Eye (tissue), 1 donor: ENCODE measurements at regions not wholly inside any gene's neighbourhood (a gene's known extent, or its start where the extent isn't known, plus 50 kb on each side); places are given as distances from the start of the nearest gene placed in this dataset.

Experiments
- DNase-seq: peaks from one replicate; pipeline ENCODE4 v3.0.0-alpha.2; 2015

DNA sequence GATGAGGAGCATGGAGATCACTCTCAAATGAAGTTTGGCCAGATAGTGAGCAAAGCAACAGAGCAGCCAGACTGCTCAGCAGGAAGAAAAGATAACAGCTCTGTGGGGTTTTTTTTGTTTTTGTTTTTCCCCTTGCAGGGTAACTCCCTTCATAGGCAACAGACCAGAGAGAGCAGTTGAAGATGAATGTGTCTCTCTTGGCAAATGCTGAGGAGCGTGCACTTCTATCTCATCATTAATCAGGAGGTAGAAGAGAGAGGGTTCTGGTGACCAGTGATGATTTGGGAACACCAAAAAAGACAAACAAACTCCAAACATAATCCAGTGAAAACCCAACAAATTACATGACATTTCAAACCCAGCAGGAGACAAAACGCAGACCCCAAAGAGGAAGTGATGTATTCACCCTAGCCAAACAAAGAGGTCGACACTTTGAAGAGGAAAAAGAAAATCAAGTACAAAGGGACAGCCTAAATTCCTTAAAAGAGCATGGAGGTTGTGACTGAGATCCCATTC, 66.2 kb upstream of the RREB1 start:
- DNase-seq = no peak

DNA sequence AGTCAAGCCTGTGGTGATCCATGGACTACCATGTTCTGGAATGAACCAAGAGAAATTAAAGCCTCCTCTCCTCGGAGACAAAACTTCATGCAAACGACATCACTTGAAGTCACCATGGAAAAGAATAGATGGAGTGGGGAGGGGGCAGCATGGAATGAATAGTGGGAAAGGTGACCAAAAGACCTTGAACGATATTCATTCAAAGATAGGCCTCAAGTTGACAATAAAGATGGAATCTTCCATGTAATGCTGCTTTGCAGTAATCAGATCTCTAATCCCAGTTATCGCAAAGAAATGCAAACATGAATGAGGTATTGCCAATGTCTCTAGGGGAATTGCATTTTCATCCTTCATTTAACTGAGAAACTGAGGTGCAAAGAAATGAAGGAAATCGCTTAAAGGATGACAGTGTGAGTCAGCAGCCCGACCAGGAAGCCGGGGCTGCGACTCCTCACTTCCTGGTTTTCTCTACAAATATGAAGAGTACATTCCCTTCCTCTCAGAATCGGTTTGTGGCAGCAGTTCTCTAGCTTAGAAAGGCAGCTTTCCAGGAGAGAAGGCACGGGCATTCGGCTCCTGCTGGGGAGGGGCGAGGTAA, 65.6 kb upstream of the RREB1 start:
- no peak for DNase-seq

DNA sequence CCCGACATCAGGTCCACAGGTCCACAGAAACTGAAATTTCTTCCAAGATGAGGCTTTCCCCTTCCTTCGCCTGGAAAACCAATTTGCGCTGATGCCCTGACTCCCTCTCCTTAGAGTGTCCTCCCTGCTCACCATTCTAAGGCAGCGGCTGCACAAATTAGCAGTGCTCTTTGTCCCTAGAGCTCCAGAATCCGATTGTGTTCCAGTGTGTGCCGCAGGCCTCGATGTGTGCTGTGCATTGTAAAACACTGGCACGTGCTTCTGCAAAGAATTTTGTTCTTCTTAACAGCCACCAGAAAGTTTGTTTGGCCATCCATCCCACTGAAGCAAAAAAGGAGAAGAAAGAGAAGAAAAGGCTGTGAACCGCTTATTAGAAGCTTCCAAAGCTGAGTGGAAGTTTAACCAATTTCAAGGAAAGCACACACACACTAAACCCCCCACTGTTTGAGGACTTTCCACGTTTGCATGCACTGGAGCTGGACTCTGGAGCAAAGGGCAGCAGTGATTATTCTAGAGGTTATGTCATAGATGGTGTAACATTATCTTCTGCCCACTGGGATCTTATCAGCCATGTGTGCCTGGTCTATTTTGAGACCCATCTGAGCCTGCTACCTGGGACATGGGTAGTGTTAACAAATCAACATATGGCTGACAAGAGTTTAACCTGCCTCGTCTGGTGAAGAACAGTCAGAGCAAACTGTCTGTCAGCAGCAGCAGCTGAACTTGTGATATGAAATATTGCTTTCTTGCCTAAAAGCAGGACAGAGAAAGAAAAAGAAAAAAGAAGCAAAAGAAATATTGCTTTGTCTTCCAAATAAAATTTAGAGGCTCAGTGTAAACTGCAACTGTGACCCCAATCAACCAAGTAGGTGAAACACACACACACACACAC, 64.9 kb upstream of the RREB1 start:
- peak; percentile 64 for DNase-seq

DNA sequence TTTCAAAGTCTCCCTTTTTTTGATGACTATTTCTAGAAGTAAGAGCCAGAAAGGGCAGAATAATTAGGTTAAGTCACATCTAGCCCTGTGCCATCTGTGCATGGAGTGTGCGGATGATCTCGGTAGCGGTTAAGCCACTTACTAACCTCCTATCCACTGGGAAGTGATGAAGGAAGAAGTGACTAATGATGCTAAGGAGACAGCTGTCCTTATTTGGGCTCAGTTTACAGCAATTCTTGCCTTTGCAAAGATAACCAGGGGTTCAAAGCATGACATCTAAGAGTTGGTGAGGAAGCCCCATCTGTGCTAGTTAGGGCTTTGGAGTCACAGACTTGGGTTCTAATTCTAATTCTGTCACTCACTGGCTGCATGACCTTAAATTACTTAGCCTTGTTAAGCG, 62.4 kb upstream of the RREB1 start:
- DNase-seq = no peak

DNA sequence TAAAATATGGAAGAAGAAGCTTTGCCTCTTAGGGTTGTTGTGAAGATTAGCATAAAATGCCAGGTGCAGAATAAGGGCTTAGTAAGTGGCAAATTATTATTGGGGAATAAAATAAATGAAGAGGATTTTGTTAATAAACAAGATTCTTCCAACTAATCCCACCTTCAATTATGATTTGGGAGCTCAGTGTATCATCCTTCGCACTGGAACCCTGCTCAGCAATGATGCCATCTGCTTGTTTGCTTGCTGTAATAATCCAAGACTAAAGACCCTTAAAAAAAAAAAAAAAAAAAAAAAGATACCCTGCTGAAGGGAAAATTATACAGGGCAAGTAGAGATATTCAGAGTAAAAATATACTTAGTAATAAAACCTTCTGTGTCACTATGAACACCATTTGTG, 62.0 kb upstream of the RREB1 start:
- DNase-seq = no peak

DNA sequence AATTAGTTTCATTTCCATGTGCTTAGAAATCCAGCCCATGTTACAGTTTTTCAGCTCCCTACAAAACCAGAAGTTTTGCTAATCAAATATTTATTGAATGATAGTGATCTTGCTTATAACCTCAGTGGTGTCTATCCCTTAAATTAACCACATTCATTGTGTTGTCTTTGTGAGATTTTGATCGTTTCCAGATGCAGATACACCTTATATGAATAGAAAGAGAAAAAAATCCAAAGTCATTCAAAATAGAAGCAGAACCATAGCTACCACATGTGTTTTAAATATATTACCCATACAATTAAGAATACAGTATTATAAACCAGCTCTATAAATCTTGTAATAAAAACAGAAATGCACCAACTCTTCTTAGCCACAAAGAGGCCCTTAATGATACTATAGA, 60.6 kb upstream of the RREB1 start:
- DNase-seq = no peak

DNA sequence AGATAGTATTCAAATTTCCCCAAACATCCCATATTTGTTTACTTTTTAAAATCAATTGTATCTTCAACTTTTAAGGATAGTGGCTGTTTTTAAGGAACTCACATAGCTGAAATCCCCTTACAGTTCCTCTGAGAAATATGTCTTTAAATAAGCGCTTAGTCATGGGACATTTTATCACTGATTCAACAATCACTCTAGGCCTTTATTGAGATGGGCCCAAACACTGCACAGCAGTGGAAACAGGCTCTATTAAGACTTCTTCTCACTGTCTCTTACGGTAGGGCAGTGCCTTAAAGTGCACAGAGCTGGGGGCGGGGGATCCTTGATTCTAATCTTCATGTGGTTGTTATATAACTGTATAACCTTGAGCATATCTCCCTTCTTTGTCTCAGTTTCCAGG, 59.8 kb upstream of the RREB1 start:
- DNase-seq = no peak

DNA sequence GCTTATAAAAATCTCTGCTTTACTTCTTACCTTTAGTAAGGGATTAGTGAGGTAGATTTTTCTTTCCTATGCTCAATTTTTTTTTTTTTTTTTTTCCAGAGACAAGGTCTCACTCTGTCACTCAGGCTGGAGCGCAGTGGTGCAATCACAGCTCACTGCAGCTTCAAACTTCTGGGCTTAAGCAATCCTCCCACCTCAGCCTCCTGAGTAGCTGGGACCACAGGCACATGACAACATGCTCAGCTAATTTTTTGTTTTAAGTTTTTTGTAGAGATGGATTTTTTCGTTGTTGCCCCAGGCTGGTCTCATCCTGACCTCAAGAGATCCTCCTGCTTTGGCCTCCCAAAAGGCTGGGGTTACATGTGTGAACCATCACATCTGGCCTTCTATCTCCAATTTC, 58.9 kb upstream of the RREB1 start:
- DNase-seq = no peak

DNA sequence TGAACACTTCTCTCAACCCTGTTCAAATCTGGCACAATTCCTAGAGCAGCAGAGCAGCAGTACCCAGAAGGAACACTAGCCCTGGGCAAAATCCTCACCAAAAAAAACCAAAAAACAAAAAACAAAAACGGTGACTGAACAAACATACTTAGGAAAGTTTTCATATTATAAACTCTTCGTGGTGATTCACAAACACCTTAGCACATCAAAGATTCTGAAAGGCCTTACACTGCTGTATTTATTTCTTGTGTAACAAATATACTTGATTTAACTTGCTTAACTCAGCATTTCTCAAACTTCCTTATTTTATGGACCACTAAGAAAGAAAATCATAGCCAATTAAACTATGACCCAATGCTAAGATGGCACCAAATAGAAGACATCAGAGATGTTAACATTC, 57.8 kb upstream of the RREB1 start:
- no peak for DNase-seq

DNA sequence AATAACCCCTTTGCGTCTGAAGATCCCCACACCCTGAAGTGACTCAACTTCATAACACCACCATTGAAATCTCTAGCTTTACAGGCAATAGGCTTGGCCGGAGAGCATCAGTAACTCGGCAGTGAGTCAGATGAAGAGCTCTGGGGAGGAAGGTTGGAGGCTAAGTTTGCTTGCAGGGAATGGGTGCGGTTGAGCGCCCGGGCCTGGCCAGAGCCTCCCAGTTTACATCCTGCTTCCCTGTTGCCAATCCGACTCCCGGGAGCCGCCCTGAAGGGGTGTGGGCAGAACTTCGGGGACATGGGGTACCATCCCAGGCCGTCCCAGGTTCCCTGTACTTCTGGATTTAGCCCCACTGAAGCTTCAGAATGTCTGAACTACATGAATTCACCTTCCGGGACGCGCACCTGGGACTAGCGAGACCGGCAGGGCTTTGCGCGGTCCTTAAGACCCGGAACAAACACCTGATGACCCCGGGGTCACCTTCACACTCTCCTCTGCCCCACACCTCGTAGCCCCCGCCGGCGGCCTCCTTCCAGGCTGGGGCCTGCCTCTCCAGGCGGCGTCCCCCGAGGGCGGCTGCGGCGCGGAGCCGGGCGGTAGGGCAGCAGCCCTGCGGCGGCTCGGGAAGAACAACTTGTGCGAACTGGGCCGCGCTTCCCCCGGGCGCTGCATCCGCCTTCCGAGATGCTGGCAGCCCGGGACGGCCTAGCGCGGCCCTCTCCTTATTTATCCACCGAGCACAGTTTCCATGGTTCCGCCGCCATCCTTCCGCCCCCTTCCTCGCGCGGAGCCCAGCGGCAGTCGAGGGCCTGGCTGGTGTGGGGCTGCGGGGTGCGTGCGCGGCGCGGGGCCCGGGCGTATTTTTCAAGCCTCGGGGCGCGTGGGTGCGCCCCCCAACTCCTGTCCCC, 56.6 kb upstream of the RREB1 start:
- DNase-seq = peak; percentile 82

DNA sequence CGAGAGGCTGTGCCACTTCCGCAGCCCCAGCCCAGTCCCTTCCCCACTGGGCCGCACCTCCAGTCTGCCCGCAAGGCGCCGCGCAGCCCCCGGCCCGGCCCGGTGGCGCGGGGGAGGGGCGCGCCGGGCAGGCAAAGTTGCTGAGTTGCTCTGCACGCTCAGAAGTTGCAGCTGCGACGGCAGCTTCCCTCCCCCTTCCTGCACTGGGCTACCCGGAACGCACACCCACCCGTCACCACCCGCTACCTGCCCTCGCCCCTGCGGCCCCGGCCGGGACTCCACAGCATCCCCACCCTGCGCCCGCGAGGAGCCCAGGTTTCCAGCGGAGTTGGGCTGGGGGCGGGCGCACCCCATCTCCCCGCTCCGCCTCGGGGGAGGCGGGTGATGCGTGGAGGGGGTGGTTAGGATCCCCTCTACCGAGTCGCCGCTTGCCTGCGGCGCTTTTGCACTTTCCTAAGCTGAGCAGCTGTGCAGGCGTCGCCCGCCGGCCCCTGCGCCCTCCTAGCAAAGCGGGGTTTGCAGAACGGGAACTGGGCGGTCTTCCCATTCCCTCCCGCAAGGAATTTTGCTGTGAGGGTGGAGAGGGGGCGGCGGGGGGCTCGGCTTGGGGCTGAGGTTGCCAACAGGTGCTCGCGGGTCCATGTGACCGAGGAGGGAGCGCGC, 55.9 kb upstream of the RREB1 start:
- DNase-seq = peak; percentile 89

DNA sequence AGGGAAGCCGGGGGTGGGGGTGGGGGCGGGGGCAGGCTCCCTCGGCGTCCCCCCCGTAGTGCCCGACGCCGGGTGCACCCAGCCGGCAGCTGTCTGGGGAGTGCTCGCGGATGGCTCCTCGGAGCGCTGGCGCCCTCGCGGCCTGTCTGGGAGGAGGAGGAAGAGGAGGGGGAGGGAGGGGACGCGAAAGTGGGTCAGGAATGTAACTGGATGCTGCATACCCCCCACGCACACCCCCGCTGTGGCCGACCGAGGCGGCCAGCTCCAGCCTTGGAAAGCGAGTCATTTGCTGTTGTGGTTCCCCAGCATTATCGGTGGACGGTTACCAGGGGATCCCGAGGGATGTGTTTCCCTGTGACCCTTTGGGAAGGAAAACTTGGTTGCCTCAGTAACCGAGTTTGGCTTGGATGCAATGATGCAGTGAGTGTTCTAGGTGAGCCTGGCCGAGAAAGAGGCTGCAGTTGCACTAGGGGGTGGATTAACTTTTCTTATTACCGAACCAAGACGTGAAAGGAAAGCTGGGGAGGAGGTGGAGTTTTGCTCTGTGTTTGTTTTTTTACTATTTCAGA, 55.2 kb upstream of the RREB1 start:
- DNase-seq = peak; percentile 91

DNA sequence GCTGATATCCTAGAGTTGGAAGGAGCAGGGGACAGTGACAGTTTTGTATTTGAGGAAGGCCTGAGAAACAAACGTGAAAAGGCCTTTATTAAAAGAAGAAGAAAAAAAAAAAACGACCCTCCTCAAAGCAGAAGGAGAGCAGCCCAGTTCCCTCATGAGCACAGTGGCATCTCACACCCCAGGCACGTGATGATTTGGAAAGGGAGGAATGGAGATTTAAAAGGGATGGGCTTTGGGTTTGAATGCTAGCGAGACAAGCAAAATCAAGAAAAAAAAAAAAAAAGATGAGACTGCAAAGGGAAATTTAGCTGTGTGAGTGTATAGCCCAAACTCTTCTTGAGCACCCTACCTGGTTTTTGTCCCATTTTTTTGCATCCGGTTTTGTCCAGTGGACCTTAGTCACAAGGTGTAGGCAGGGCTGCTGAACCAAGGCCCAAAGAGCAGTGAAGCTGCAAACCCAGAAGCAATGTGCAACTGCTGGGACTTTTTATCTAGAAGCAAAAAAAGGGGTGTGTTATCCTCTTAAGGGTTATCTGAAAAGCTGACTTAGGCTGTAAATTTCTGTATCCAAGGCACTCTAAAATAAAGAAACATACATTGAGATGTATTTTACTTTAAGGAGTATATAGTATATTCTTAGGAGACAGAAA, 54.5 kb upstream of the RREB1 start:
- DNase-seq = peak; percentile 24
